B cell (primary cell): ENCODE measurements at regions not wholly inside any gene's neighbourhood (a gene's known extent, or its start where the extent isn't known, plus 50 kb on each side); places are given as distances from the start of the nearest gene placed in this dataset.

Experiments used
- EZH2 ChIP-seq: IDR thresholded peaks from 2 replicates; pipeline ENCODE4 v1.6.1; 2012; ENCODE audit warnings: borderline replicate concordance, low read depth, mild to moderate bottlenecking, moderate library complexity, low read length; ENCODE audit not compliant: insufficient read depth, poor library complexity, severe bottlenecking
- TF ChIP-seq, protein P1 (sequence below): fragments of 200-600 bp; IDR thresholded peaks from one replicate; pipeline ENCODE4 v1.8.0; 2022; ENCODE audit warnings: antibody characterized with exemption, mild to moderate bottlenecking

DNA sequence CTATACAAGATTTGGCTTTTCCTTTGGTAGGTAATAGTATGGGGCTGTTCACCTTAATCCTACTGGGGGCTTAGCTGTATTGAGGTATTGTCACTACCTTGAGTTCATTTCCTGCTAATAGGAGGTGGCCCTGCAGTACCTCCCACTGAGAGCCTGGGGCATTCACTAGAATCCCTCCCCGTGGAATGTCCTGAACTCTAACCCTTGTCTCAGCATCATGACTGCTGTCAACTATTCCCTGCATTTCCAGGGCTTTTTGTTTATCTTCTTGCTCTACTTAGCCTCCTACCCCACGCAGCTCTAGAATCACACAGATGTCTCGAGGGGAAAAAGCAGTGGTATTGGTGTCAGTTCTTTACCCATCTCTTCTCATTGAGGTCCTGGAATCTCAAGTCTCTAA is 542.3 kb downstream of the METTL4 start:
- TF ChIP-seq, protein P1, sequence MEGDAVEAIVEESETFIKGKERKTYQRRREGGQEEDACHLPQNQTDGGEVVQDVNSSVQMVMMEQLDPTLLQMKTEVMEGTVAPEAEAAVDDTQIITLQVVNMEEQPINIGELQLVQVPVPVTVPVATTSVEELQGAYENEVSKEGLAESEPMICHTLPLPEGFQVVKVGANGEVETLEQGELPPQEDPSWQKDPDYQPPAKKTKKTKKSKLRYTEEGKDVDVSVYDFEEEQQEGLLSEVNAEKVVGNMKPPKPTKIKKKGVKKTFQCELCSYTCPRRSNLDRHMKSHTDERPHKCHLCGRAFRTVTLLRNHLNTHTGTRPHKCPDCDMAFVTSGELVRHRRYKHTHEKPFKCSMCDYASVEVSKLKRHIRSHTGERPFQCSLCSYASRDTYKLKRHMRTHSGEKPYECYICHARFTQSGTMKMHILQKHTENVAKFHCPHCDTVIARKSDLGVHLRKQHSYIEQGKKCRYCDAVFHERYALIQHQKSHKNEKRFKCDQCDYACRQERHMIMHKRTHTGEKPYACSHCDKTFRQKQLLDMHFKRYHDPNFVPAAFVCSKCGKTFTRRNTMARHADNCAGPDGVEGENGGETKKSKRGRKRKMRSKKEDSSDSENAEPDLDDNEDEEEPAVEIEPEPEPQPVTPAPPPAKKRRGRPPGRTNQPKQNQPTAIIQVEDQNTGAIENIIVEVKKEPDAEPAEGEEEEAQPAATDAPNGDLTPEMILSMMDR: no peak
- TF ChIP-seq EZH2: no peak
